ENCODE measurements at regions not wholly inside any gene's neighbourhood (a gene's known extent, or its start where the extent isn't known, plus 50 kb on each side); places are given as distances from the start of the nearest gene placed in this dataset.

DNA sequence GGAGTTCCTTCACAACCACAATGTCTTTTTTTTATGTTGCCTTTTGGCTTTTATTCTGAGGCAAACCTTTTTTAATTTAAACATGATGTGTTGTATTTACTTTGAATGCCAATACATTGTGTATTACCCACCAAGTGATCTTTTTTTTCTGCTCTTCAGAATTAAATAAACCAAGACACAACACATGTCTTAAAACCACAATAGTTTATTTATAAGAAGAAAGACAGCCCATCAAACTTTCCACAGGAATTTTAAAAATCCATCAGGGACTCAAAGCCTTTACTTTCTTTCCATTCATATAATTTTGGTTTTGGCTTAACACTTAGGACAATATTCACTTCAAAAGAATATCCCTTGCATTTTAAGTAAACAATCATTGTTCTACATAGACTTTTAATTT is 321.8 kb upstream of the MEF2C start:
- TF ChIP-seq YY1 (IDR thresholded peaks at IDR 0.05; ENCODE audit: insufficient read depth, insufficient read length), result no peak
- TF ChIP-seq SUZ12 (IDR thresholded peaks at IDR 0.05; ENCODE audit: extremely low read depth, insufficient read depth, insufficient read length), result no peak

Measured in NT2/D1 (cell line).